Neural progenitor cell (in vitro differentiated cells): ENCODE measurements at regions not wholly inside any gene's neighbourhood (a gene's known extent, or its start where the extent isn't known, plus 50 kb on each side); places are given as distances from the start of the nearest gene placed in this dataset.
"Not testable (repeated sequence)": the region's sequence is repeated elsewhere in the genome, so short reads cannot be mapped to it uniquely, and the experiment has no call there.

Experiments used
- DNase-seq: peaks from one replicate; pipeline ENCODE4 v3.0.0-alpha.2; 2016; ENCODE audit warnings: low spot score
- H2AFZ ChIP-seq: fragments of 200-600 bp; sonication (generic); replicated peaks from 2 replicates; pipeline ENCODE4 v1.6.1; 2016; ENCODE audit warnings: antibody characterized with exemption
- H3F3A ChIP-seq: fragments of 200-600 bp; sonication (generic); 2 replicates; pipeline ENCODE4 v1.6.1; 2016; ENCODE audit warnings: antibody characterized with exemption, low read depth
- H3K27ac ChIP-seq: fragments of 200-600 bp; sonication (generic); 2 replicates; pipeline ENCODE4 v1.5.1; 2016; ENCODE audit warnings: mild to moderate bottlenecking
- H3K27me3 ChIP-seq: fragments of 200-600 bp; sonication (generic); 2 replicates; pipeline ENCODE4 v1.6.1; 2016; ENCODE audit warnings: mild to moderate bottlenecking, moderate library complexity
- H3K36me3 ChIP-seq: fragments of 200-600 bp; sonication (generic); 2 replicates; pipeline ENCODE4 v1.5.1; 2016
- H3K4me1 ChIP-seq: fragments of 200-600 bp; sonication (generic); 2 replicates; pipeline ENCODE4 v1.6.1; 2016; ENCODE audit warnings: mixed run types
- H3K4me2 ChIP-seq: fragments of 200-600 bp; sonication (generic); 2 replicates; pipeline ENCODE4 v1.6.1; 2016
- H3K4me3 ChIP-seq: fragments of 200-600 bp; sonication (generic); 2 replicates; pipeline ENCODE4 v1.5.1; 2016
- H3K79me2 ChIP-seq: fragments of 200-600 bp; sonication (generic); 2 replicates; pipeline ENCODE4 v1.6.1; 2016; ENCODE audit warnings: low read depth
- H3K9ac ChIP-seq: fragments of 200-600 bp; sonication (generic); 2 replicates; pipeline ENCODE4 v1.6.1; 2016
- H3K9me3 ChIP-seq: fragments of 200-600 bp; sonication (generic); 2 replicates; pipeline ENCODE4 v1.5.1; 2016; ENCODE audit warnings: low read depth
- H4K20me1 ChIP-seq: fragments of 200-600 bp; sonication (generic); 2 replicates; pipeline ENCODE4 v1.6.1; 2016; ENCODE audit warnings: low read depth
- H3K27ac Mint-ChIP-seq: 3 replicates; pipeline ENCODE4 v1.8.0; 2021; ENCODE audit warnings: mixed read lengths
- H3K27me3 Mint-ChIP-seq: 2 replicates; pipeline ENCODE4 v1.8.0; 2022; ENCODE audit warnings: low read depth, mild to moderate bottlenecking, inconsistent platforms, moderate library complexity, mixed read lengths; ENCODE audit not compliant: insufficient read depth
- H3K36me3 Mint-ChIP-seq: 3 replicates; pipeline ENCODE4 v1.8.0; 2021; ENCODE audit warnings: mixed read lengths
- H3K4me1 Mint-ChIP-seq: 3 replicates; pipeline ENCODE4 v1.8.0; 2021; ENCODE audit warnings: mixed read lengths
- H3K4me3 Mint-ChIP-seq: 3 replicates; pipeline ENCODE4 v1.8.0; 2021; ENCODE audit warnings: mild to moderate bottlenecking, moderate library complexity, mixed read lengths
- H3K9me3 Mint-ChIP-seq: 3 replicates; pipeline ENCODE4 v1.8.0; 2020; ENCODE audit warnings: mixed read lengths
- EZH2 ChIP-seq: fragments of 200-600 bp; sonication (generic); IDR thresholded peaks from 2 replicates; pipeline ENCODE4 v1.6.1; 2017; ENCODE audit warnings: antibody characterized with exemption, mild to moderate bottlenecking, moderate library complexity
- EZH2phosphoT487 ChIP-seq: fragments of 200-600 bp; sonication (generic); IDR thresholded peaks from 2 replicates; pipeline ENCODE4 v1.6.1; 2017; ENCODE audit warnings: antibody characterized with exemption
- TF ChIP-seq, protein P1 (sequence below): fragments of 200-600 bp; sonication (generic); IDR thresholded peaks from 2 replicates; pipeline ENCODE4 v1.5.1; 2017; ENCODE audit warnings: antibody characterized with exemption, mild to moderate bottlenecking

DNA sequence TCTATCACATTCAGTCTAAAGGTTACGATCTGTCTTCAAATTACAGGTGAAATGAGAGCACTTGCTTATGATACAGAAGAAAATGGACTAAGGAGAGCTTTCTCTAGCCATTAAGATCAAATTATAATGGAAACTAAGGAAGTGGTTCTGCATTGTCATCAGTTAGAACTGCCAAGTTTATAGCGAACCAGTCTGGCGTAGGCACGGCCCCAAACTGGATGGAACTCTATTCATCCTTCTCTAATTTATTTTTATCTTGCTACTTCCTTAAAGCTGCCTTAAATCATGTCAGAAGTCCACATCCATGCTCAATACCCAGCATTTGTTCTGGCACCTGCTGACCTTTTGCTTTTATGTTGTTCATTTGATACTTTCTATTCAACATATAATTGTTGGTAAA, 63.7 kb upstream of the APBB1IP start:
- Histone ChIP-seq H3K4me3 (no peak overlapping the region), H3F3A (no peaks in the 10 kb centered on the region), H3K79me2 (no peaks in the 10 kb centered on the region), H4K20me1 (no peaks in the 10 kb centered on the region), H3K4me1 (no peaks in the 10 kb centered on the region), H3K27me3 (no peaks in the 10 kb centered on the region), H3K9ac (no peak overlapping the region), H3K9me3 (no peaks in the 10 kb centered on the region), H3K4me2 (no peak overlapping the region), H2AFZ (no peak overlapping the region), H3K27ac (no peak overlapping the region), H3K36me3 (no peaks in the 10 kb centered on the region)
- H3K36me3 Mint-ChIP-seq, result no peaks in the 10 kb centered on the region
- H3K9me3 Mint-ChIP-seq, result peaks cover 6% of the 10 kb centered on the region
- no peak overlapping the region for H3K27ac Mint-ChIP-seq
- no peaks in the 10 kb centered on the region for H3K4me1 Mint-ChIP-seq
- no peak for DNase-seq
- TF ChIP-seq EZH2phosphoT487, result no peak
- TF ChIP-seq, protein P1, sequence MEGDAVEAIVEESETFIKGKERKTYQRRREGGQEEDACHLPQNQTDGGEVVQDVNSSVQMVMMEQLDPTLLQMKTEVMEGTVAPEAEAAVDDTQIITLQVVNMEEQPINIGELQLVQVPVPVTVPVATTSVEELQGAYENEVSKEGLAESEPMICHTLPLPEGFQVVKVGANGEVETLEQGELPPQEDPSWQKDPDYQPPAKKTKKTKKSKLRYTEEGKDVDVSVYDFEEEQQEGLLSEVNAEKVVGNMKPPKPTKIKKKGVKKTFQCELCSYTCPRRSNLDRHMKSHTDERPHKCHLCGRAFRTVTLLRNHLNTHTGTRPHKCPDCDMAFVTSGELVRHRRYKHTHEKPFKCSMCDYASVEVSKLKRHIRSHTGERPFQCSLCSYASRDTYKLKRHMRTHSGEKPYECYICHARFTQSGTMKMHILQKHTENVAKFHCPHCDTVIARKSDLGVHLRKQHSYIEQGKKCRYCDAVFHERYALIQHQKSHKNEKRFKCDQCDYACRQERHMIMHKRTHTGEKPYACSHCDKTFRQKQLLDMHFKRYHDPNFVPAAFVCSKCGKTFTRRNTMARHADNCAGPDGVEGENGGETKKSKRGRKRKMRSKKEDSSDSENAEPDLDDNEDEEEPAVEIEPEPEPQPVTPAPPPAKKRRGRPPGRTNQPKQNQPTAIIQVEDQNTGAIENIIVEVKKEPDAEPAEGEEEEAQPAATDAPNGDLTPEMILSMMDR, result no peak
- no peak for TF ChIP-seq EZH2
- H3K27me3 Mint-ChIP-seq, result no peaks in the 10 kb centered on the region
- H3K4me3 Mint-ChIP-seq, result no peak overlapping the region

DNA sequence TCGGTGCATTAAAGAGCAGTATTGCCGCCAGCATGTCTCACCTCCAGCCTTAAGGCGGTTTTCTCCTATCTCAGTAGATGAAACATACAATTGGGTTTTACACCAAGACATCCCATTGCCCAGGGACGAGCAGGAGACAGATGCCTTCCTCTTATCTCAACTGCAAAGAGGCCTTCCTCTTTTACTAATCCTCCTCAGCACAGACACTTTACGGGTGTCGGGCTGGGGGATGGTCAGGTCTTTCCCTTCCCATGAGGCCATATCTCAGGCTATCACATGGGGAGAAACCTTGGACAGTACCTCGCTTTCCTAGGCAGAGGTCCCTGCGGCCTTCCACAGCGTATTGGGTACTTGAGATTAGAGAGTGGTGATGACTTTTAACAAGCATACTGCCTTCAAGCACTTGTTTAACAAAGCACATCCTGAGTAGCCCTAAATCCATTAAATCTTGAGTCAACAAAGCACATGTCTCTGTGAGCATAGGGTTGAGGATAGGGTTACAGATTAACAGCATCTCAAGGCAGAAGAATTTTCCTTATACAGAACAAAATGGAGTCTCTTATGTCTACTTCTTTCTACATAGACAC, 60.8 kb upstream of the APBB1IP start:
- H3K27me3 ChIP-seq, H2AFZ ChIP-seq, H3K27ac Mint-ChIP-seq, H3K36me3 Mint-ChIP-seq, H3K27ac ChIP-seq, H3K9ac ChIP-seq, H3K79me2 ChIP-seq, H3K36me3 ChIP-seq, DNase-seq, H3K9me3 Mint-ChIP-seq, H3K4me2 ChIP-seq, H3F3A ChIP-seq, H3K4me1 Mint-ChIP-seq, H3K27me3 Mint-ChIP-seq, H3K4me1 ChIP-seq, H3K9me3 ChIP-seq, H3K4me3 ChIP-seq, H3K4me3 Mint-ChIP-seq, H4K20me1 ChIP-seq: not testable (repeated sequence)

DNA sequence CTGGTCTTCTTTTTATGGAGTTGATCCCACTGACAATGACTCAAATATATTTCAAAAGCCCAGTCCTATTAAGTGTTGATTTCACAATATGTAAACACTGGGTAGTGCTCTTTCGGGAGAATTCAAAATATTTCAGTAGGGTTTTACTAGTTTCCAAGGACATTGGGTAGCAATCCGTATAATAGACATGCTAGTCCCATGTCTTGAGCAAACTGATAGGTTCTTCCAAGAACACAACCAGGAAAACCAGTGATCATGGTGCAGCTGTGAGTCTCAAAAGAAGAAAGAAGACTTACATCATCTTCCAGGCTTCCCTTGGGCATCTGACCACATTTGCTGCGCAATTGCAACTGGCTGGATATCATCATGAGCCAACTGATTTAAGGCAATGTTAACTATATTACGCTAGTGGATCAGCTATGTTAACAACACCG, 59.3 kb upstream of the APBB1IP start:
- Histone ChIP-seq H3K27ac (no peak overlapping the region), H3K79me2 (no peaks in the 10 kb centered on the region), H3K4me2 (no peak overlapping the region), H3K4me1 (no peaks in the 10 kb centered on the region), H3K9me3 (no peaks in the 10 kb centered on the region), H3K4me3 (no peak overlapping the region), H3F3A (no peaks in the 10 kb centered on the region), H3K9ac (no peak overlapping the region), H3K27me3 (no peaks in the 10 kb centered on the region), H4K20me1 (no peaks in the 10 kb centered on the region), H2AFZ (no peak overlapping the region), H3K36me3 (no peaks in the 10 kb centered on the region)
- no peaks in the 10 kb centered on the region for H3K4me1 Mint-ChIP-seq
- no peak for TF ChIP-seq EZH2phosphoT487
- no peak for TF ChIP-seq EZH2
- TF ChIP-seq, protein P1, result no peak
- no peaks in the 10 kb centered on the region for H3K36me3 Mint-ChIP-seq
- no peak overlapping the region for H3K27ac Mint-ChIP-seq
- DNase-seq, result no peak
- H3K27me3 Mint-ChIP-seq, result no peaks in the 10 kb centered on the region
- no peak overlapping the region for H3K4me3 Mint-ChIP-seq
- peaks cover 6% of the 10 kb centered on the region for H3K9me3 Mint-ChIP-seq

DNA sequence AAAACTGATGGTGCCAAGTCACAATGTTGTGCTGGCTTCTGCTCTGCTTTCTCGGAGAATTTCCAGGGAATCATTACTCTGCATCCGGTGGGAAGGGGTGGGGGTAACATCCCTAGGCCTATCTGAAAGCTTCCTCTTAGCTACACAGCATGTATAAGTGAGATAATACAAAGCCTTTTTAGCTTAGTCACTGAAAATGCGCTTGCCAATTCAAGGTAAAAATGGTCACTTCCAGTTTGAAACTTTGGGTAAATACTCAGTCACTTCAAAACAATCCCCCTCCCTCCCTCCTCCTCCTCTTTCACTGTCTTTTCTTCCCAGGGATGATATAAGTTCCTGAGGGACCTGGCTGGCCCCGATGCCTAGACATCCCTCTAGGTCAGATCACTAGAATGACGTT, 57.3 kb upstream of the APBB1IP start:
- H3K9me3 Mint-ChIP-seq, result peaks cover 6% of the 10 kb centered on the region
- no peak for DNase-seq
- H3K27ac Mint-ChIP-seq, result no peak overlapping the region
- no peak for TF ChIP-seq EZH2
- TF ChIP-seq, protein P1, result no peak
- no peak overlapping the region for H3K4me3 Mint-ChIP-seq
- no peaks in the 10 kb centered on the region for H3K9me3 ChIP-seq
- H3K27me3 ChIP-seq, result no peaks in the 10 kb centered on the region
- no peaks in the 10 kb centered on the region for H3K4me1 Mint-ChIP-seq
- no peaks in the 10 kb centered on the region for H3K4me1 ChIP-seq
- no peaks in the 10 kb centered on the region for H4K20me1 ChIP-seq
- no peak overlapping the region for H3K9ac ChIP-seq
- no peak overlapping the region for H3K27ac ChIP-seq
- no peaks in the 10 kb centered on the region for H3F3A ChIP-seq
- no peaks in the 10 kb centered on the region for H3K36me3 ChIP-seq
- H3K27me3 Mint-ChIP-seq, result no peaks in the 10 kb centered on the region
- H2AFZ ChIP-seq, result no peak overlapping the region
- no peak overlapping the region for H3K4me2 ChIP-seq
- no peak overlapping the region for H3K4me3 ChIP-seq
- H3K79me2 ChIP-seq, result no peaks in the 10 kb centered on the region
- no peaks in the 10 kb centered on the region for H3K36me3 Mint-ChIP-seq
